ENCODE measurements at regions not wholly inside any gene's neighbourhood (a gene's known extent, or its start where the extent isn't known, plus 50 kb on each side); places are given as distances from the start of the nearest gene placed in this dataset.

GRCh38 chr3:101124125-101124524 is 130.9 kb upstream of the ABI3BP start:
- BruUV-seq (replicated peaks), result no TSS peak
- Histone ChIP-seq H3K4me1 (ENCODE audit: control insufficient read depth, insufficient read depth, low read length) (no peaks in the 10 kb centered on the region), H3K4me3 (no peak overlapping the region), H4K20me1 (ENCODE audit: control insufficient read depth, insufficient read depth) (no peaks in the 10 kb centered on the region), H2AFZ (ENCODE audit: control insufficient read depth, low read depth, low read length) (no peak overlapping the region), H3K9ac (ENCODE audit: control insufficient read depth, insufficient read depth, low read length) (no peak overlapping the region), H3K4me2 (ENCODE audit: control insufficient read depth, insufficient read depth) (no peak overlapping the region), H3K36me3 (ENCODE audit: control insufficient read depth in 2 of 2, insufficient read depth in 2 of 2, low read length in 1 of 2) (no peaks in the 10 kb centered on the region), H3K27me3 (replicated peaks in 1 of 2; ENCODE audit: control insufficient read depth in 2 of 2, insufficient read depth in 2 of 2, low read length in 1 of 2) (no peaks in the 10 kb centered on the region; a peak in 1 of 4 replicates), H3K79me2 (ENCODE audit: control insufficient read depth, insufficient read depth, low read length) (no peaks in the 10 kb centered on the region), H3K9me3 (replicated peaks; ENCODE audit: control insufficient read depth, insufficient read depth, low read length) (no peaks in the 10 kb centered on the region), H3K27ac (ENCODE audit: control insufficient read depth, insufficient read depth) (no peak overlapping the region)
- 18% methylated on average over 2 of the region's 2 CpGs for WGBS (ENCODE audit: insufficient coverage, insufficient replicate concordance, low lambda C conversion rate, missing lambda C conversion rate)
- ATAC-seq (no peak), DNase-seq (ENCODE audit: low read depth, low spot score) (no peak), FAIRE-seq (no peak)
- POLR2A ChIA-PET, result no interaction called here
- SMC1A ChIA-PET (ENCODE audit: uncharacterized antibody, unreplicated experiment), result no interaction called here
- RAD21 ChIA-PET (ENCODE audit: unreplicated experiment), result no interaction called here
- TF ChIP-seq RELB (IDR thresholded peaks at IDR 0.05; ENCODE audit: low read depth) (no peak), SMAD5 (IDR thresholded peaks at IDR 0.05; ENCODE audit: low read depth) (no peak), USF1 (IDR thresholded peaks at IDR 0.05; ENCODE audit: borderline replicate concordance, extremely low read length, insufficient read depth, low read depth, low read length) (no peak)
- CTCF ChIA-PET, result no interaction called here
- in situ Hi-C loops (cut with MboI), result no loop called here
- intact Hi-C loops (cut with micrococcal nuclease; ENCODE audit: unreplicated experiment), result no loop called here

- no TSS peak for BruUV-seq (replicated peaks)
- Histone ChIP-seq H3K79me2 (ENCODE audit: control insufficient read depth, insufficient read depth, low read length) (no peaks in the 10 kb centered on the region), H3K9me3 (replicated peaks; ENCODE audit: control insufficient read depth, insufficient read depth, low read length) (no peaks in the 10 kb centered on the region), H3K4me3 (no peak overlapping the region), H3K4me2 (ENCODE audit: control insufficient read depth, insufficient read depth) (no peak overlapping the region), H3K27me3 (replicated peaks in 1 of 2; ENCODE audit: control insufficient read depth in 2 of 2, insufficient read depth in 2 of 2, low read length in 1 of 2) (no peaks in the 10 kb centered on the region; a peak in 1 of 4 replicates), H4K20me1 (ENCODE audit: control insufficient read depth, insufficient read depth) (no peaks in the 10 kb centered on the region), H3K9ac (ENCODE audit: control insufficient read depth, insufficient read depth, low read length) (no peak overlapping the region), H3K27ac (ENCODE audit: control insufficient read depth, insufficient read depth) (no peak overlapping the region), H3K36me3 (ENCODE audit: control insufficient read depth in 2 of 2, insufficient read depth in 2 of 2, low read length in 1 of 2) (no peaks in the 10 kb centered on the region), H3K4me1 (ENCODE audit: control insufficient read depth, insufficient read depth, low read length) (no peaks in the 10 kb centered on the region), H2AFZ (ENCODE audit: control insufficient read depth, low read depth, low read length) (no peak overlapping the region)
- ChIA-PET SMC1A (ENCODE audit: uncharacterized antibody, unreplicated experiment) (no interaction called here), POLR2A (no interaction called here), RAD21 (ENCODE audit: unreplicated experiment) (no interaction called here), CTCF (no interaction called here)
- TF ChIP-seq RAD21 (IDR thresholded peaks at IDR 0.05; ENCODE audit: insufficient read depth, low read depth, low read length) (no peak), TBL1XR1 (IDR thresholded peaks at IDR 0.05; ENCODE audit: low read depth, low read length) (no peak), BMI1 (IDR thresholded peaks at IDR 0.05; ENCODE audit: borderline replicate concordance) (no peak), USF2 (IDR thresholded peaks at IDR 0.05; ENCODE audit: borderline replicate concordance, low read depth, low read length) (no peak), BCL11A (IDR thresholded peaks at IDR 0.05; ENCODE audit: low read depth, low read length) (no peak), SIX5 (IDR thresholded peaks at IDR 0.05; ENCODE audit: low read depth, low read length, severe bottlenecking) (no peak), PKNOX1 (IDR thresholded peaks at IDR 0.05) (no peak), ZZZ3 (IDR thresholded peaks at IDR 0.05; ENCODE audit: control insufficient read depth, insufficient read length, low read depth) (no peak), STAT3 (IDR thresholded peaks at IDR 0.05; ENCODE audit: low read depth, low read length) (no peak), CBX5 (IDR thresholded peaks at IDR 0.05; ENCODE audit: low read depth) (no peak), BRCA1 (IDR thresholded peaks at IDR 0.05; ENCODE audit: low read depth, low read length) (no peak), ZNF207 (IDR thresholded peaks at IDR 0.05; ENCODE audit: borderline replicate concordance) (no peak)
- intact Hi-C loops (cut with micrococcal nuclease; ENCODE audit: unreplicated experiment), result no loop called here
- 0% methylated on average over 2 of the region's 2 CpGs for WGBS (ENCODE audit: insufficient coverage, insufficient replicate concordance, low lambda C conversion rate, missing lambda C conversion rate)
- in situ Hi-C loops (cut with MboI), result no loop called here
- no peak for FAIRE-seq
- ATAC-seq, result no peak
- no peak for DNase-seq (ENCODE audit: low read depth, low spot score)
These were observed 129.9 kb upstream of the ABI3BP start for GRCh38 chr3:101123081-101123480.

Data from GM12878 (cell line).